HG02938 (cell line): ENCODE measurements at regions not wholly inside any gene's neighbourhood (a gene's known extent, or its start where the extent isn't known, plus 50 kb on each side); places are given as distances from the start of the nearest gene placed in this dataset.
"Not testable (repeated sequence)": the region's sequence is repeated elsewhere in the genome, so short reads cannot be mapped to it uniquely, and the experiment has no call there.

ENCODE experiments used
- ATAC-seq: cut with Tn5 transposase; IDR thresholded peaks from one replicate; pipeline ENCODE4 v1.9.1; 2021; ENCODE audit warnings: mild to moderate bottlenecking, moderate library complexity; ENCODE audit not compliant: unreplicated experiment

DNA sequence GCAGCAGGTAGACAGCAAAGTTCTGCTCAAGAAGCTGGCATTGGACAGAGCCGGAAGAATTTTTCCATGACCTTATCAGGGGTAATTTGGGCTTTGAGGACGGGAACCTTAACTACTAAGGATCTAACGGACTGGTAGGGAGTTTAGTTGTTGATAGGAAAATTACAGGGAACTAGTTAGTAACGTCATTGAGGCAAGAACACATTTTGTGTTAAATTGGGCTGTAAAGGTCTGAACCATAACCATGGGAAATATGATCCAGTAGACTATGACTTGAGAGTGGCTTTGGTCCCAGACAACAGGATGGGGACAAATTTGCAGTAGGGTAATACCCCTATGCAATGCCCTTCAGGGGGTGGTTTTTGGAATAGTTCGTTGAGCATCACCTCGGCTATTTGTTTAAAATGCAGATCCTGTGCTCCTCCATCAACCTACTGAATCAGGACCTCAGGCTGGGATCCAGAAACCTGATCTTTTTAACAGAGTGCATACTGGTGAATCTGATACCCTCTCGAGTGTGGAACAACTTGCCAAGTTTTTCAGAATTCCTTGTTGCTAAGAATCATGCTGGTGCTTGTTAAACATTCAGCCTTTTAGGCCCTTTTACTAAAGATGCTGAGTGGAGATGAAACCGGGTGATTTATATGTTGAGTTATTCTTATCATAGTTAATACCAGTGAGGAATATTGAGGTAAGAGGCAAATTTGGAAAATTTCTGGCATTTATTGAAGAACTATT is 255.1 kb downstream of the MAP2K6 start:
- ATAC-seq = no peak

DNA sequence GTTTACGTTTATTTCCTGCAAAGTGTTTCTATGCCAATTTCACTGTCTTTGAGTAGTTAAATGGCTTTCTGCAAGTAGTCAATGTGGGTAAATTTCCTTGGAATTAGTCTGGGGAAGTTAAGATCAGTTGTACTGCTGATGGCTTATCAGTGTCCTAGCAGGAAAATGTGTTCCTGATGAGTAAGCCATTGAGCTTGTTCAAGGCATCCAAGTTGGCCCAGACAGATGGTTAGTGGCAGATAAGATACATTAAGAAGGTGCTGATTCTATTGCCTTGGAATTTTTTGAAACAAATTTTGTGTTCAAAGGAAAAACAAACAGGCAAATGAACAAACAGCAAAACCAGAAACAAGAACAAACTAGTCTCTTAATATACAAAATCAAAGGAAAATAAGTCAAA is 258.4 kb downstream of the MAP2K6 start:
- ATAC-seq = no peak

DNA sequence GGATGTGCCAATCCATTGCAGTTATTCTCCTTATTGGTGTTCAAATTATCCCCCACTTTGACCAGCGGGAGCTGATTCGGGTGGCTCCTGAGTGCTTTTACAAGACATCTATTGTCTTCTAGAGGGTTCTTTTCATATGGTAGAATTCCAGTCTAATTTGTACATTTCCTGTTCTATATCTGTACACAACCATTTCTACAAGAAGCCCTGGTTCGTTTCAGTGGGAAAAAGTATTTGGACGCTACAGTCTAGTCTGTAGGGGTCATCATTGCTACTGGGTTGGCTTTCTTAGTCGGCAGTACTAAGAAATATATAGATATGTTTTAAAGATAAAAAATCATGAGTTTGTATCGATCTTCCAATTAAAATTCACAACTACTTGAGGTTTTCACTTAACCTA is 262.6 kb downstream of the MAP2K6 start:
- ATAC-seq = no peak

DNA sequence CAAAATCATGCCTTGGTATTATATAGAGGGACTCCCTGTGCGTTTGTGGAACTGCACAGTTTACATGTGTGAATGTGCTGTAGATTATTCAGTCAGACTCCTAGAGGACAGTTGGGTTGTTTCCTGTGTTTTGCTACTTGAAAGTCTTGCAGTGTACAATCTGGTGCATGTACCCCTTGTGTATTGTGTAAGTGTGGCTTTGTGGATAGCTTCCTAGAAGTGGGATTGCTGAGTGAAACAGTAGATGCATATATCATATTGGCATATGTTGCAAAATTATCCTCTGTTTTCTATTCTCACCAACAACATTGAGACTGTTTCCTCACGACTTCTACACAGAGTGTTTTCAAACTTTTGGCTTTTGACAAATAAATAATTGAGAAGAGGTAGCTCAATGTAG is 263.7 kb downstream of the MAP2K6 start:
- no peak for ATAC-seq

DNA sequence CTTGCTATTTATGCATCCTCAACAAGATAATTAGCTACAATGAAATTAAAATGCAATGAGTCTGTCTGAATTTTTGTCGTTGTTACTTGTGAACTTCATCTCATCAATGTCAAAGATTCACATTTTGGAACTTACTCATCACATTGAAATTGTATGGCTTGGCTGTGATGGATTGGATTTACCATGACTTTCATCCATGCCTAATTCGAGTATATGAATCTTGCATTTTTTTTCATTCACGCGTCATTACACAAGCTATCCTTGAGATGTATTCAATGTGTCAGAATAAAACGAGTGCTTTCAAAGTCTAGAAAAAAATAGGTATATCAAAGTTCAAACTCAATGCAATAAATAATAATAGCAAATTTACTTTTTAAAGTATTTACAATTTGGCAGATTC is 265.3 kb downstream of the MAP2K6 start:
- no peak for ATAC-seq

DNA sequence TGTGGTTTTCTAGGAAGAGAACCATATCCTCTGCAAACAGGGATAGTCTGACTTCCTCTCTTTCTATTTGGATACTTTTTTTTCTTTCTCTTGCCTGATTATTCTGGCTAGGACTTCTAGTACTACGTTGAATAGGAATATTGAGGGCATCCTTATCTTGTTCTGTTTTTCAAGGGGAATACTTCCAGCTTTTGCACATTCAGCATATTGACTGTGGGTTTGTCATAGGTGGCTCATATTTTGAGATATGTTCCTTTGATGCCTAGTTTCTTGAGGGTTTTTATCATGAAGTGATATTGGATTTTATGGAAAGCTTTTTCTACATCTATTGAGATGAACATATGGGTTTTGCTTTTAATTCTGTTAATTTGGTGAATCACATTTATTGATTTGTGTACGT is 269.8 kb downstream of the MAP2K6 start:
- no peak for ATAC-seq

DNA sequence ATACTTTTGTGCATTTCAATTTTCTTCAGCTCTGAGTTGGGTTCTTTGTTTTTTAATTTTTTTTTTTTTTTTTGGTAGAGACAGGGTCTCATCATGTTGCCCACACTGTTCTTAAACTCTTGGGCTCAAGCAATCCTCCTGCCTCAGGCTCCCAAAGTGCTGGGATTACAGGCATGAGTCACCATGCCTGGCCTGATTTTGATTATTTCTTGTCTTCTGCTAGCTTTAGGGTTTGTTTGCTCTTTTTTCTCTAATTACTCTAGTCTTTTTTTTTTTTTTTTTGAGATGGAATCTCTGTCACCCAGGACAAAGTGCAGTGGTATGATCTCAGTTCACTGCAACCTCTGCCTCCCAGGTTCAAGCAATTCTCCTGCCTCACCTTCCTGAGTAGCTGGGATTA is 270.7 kb downstream of the MAP2K6 start:
- not testable (repeated sequence) for ATAC-seq

DNA sequence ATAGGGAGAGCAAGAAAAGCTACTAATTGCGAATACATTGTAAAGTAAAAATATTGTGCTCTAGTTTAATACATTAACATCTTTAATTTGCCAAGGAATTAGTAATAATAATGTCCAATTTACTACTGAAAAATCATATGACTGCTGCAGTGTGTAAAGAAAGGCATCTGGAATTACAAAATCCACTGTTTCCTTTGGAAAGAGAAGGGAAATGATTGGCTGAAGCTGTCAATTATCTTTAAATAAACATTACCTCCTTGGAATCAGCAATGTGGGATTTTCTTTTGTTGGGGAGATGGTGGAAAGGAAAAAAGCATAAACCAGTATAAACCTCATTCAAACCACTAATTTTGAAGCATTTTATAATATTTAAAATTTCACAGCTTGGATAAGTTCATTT is 276.0 kb downstream of the MAP2K6 start:
- no peak for ATAC-seq

DNA sequence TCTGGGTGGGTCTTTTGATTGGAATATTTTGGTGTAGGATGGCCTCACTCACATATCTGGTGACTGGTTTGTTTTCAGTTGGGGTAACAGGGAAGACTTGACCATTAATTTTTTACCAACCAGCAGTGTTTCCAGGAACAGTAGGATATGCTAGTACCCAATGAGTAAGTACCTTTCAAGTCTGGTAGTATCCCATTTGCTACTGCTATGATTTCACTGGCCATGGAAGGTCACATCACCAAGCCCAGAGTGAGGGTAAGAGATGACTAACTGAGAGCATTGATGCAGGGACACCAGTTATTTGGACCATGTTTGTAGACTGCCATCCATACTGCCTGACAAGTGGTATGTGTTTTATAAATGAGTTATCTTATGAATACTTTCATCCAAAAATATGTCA is 277.7 kb downstream of the MAP2K6 start:
- no peak for ATAC-seq

DNA sequence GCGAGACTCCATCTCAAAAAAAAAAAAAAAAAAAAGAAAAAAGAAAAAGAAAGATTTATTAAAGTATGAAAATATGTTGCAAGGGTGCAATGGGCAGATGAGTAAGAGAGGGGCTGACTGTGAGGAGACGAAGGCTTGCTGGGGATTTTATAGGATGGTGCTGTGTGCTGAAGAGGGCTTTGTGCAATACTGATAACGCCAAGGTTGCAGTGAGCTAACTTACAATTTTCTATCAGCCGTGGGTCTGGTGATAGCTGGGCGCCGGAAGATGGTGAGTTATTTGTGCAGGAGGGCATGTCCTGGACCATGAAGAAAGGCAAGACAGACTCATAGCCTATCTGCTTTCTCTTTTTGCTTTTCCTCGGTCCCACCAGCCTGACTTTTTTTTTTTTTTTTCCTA is 281.1 kb downstream of the MAP2K6 start:
- no peak for ATAC-seq

DNA sequence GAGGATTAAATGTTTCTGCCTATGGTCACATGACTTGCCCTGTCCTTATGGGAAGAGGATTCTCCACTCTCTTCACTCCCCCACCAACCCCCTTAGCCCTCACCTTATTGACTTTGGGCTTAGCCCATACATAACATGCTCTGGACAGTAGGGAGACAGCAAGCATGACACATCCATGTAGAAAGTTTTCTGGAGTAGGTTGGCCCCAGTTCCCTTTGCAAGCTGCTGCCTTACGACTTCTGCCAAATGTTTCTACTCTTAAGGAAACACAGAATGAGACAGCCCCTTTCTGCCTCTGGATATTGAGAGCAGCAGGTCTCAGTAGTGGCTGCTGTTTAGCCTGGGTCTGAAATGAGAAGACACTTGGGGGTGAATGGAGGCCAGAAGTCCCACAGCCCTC is 282.2 kb downstream of the MAP2K6 start:
- no peak for ATAC-seq

DNA sequence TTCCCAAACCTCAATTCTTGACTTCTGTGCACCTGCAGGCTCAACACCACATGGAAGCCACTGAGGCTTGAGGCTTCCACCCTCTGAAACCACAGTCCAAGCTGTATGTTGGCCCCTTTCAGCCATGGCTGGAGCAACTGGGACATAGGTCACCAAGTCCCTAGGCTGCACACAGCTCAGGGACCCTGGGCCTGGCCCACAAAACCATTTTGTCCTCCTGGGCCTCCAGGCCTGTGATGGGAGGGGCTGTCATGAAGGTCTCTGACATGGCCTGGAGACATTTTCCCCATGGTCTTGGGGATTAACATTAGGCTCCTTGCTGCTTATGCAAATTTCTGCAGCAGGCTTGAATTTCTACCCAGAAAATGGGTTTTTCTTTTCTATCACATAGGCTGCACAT is 283.9 kb downstream of the MAP2K6 start:
- ATAC-seq = not testable (repeated sequence)

DNA sequence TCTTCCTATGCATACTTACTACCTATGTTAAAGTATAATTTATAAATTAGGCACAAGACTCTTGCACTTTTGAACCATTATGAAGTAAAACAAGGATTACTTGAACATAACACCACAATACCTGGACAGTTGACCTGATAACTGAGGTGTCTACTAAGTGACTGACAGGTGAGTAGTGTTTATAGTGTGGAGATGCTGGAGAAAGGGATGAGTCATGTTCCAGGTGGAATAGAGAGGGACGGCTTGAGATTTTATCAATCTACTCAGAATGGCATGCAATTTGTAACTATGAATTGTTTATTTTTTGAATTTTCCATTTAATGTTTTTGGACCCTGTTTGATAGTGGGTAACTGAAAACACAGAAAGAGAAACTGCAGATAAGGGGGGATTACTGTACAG is 287.6 kb downstream of the MAP2K6 start:
- ATAC-seq = no peak

DNA sequence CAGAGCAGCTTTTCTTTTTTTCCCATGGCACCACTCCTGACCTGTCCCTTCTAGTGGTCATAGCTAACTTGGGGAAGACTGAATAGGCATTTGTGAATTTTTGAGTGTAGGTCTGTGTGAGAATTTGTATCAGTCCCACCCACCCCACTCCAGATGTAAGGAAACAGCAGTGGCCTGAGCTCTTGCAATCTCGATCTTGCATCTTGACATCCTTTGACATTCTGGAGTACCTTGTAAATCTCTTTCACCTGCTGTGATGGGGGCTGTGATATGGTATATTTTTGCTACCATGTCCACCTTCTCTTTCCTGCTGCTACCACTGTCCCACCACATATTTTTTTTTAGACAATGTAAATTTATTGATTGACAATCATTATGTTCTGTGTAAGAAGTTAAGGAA is 289.3 kb downstream of the MAP2K6 start:
- no peak for ATAC-seq

DNA sequence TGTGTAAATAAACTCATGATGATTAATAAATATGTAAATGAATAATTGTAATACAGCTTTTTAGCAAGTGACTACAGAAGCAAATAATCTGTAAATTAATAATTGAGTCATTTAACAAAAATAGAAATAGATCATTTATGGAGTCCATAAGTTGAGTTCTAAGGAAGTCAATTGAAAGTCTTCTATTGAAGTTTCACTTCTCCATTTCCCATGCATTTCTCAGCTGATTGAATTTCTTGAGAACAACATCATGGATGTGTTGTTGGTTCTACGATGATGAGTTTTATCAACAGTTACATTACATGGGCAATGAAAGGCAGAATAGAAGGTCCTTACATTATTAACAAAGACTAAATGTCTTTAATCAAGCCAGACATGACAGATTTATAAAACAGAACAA is 290.4 kb downstream of the MAP2K6 start:
- ATAC-seq = no peak

DNA sequence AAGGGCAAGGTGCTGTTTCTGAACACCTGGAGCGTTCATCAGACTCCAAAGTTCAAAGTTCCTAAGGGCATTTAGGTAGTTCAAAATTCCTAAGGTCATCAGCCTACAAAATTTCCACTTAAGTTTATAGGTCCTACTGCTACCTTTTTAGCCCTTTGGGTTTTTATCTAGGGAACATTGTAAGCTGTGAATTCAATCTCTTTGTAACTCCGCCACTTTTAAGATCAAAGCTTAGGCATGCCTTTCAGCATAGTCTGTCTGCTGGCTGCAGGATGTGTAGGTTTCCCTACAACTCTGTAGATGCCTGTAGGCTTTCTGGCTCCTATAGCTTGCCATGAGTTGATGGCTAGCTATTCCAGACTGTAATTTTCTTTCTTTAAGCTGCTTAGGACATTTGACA is 291.6 kb downstream of the MAP2K6 start:
- ATAC-seq = no peak

DNA sequence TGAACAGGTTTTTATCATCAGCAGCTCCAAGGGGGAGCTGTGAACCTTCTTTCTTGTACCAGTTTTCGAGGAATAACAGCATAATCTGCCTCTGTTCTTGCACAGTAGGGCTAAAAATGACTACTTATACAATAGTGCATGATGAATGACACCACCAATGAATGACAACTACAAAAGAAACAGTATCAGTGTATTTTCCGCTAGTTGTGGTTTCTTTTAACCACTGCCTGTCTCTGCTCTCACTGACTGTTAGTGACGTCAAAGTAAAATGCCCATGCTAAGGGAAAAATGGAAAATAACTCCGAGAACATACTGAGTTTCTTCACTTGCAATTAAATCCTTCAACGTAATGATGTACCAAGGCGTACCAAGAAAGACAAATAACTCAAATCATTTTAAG is 294.9 kb downstream of the MAP2K6 start:
- ATAC-seq = no peak

DNA sequence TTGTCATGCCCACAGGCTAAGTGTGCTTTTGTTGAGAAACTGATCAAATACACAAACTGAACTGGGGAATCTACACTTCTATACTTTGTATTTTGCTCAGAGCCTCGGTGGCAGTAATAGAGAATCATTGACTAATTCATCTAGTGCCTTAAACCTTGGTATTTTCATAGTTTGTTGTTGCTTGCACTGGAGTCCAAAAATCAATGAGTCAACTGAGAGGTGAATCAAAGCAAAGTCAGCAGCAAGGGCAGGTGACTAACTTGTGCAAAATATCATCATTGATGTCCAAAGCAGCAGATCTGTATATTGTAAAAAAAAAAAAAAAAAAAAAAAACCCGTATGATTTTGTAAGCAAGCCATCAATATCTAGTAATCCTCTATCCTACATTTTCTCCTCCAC is 296.4 kb downstream of the MAP2K6 start:
- no peak for ATAC-seq

DNA sequence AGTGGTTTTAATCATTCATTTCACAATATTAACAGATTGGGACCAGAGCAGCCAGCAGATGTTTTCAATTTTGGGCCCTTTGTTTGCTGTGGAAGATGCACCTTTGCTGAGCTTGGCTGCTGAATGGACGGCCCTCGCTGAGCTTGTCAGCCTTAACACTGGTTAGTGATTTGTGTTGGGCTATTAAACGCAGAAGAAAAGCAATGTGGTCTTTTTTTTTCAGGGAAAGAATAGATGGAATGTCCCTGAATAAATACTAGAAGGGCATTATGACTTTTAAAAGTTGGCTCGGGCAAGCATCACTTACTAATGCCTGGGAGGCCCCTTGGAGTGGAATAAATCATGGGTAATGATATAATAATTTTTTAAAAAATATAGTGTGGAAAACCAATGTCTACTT is 297.0 kb downstream of the MAP2K6 start:
- no peak for ATAC-seq

DNA sequence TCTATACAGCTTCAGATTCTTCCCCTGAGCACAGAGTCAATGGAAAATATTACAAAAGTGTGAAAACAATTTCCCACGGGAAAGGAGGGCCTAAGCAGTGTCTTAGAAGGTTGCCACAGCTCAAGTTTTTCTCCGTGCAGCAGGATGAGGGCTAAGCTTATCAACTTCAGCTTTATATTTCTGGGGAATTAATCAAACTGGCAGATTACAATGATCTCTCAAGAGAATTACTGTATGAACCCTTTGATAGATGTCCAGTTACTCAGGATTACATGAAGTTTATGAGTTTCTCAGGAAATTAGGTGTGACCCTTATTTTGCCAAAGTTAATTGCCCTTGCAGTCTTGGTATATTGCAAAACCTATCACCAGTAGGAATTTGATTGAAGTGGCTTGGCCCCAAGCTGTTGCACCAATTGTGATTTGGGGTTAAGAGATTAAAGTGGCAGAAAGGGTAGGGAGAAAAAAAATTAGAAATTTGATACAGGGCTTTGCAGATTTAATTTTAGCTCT is 298.4 kb downstream of the MAP2K6 start:
- ATAC-seq = no peak

DNA sequence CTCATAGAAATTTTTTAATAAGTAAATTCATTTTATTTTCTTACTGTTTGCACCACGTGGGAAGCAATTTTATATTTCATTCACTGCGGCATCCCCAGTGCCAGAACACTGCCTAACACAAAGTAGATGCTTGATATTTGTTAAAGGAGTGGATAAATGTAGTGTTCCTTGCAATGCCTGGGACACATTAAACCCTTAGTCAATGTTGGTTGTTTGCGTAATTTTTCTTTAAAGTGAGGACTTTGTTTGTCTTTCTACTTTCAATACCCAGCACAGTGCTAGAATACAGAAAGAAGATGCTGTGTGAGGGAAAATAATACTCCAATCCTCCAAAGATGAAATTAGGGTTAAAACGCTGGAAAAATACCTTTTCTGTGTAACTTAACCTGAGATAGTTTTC is 299.3 kb downstream of the MAP2K6 start:
- ATAC-seq = no peak

DNA sequence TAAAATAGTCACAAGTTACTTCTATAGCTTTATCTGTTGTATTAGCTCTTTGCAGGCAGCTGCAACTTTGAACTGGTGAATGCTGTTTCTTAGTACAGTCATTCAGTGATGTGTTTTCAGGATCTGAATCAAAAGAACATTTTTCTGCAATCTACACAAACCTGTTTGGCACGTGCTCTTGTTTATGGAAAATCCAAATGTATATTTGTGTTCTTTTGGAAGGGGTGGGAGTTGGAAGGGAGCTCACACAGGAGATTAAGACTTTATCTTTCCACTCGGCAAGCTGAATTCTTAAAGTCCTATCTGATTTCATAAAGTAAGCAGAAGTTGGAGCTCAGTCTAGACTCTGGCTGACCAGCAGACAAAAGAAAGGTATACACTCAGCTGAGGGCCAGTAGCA is 300.2 kb downstream of the MAP2K6 start:
- no peak for ATAC-seq

DNA sequence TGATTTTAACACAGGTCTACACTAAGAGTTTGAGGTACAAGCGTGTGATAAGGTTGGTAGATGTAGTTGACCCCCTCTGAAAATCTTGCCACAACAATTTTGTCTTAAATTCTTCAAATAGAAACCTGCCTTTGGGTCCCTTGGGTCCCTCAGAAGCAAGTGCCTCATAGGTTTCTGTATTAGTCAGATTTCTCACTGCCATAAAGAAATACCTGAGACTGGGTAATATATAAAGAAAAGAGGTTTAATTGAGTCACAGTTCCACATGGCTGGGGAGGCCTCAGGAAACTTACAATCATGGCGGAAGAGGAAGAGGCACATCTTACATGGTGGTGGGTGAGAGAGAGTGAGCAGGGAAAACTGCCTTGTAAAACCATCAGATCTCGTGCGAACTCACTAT is 301.2 kb downstream of the MAP2K6 start:
- no peak for ATAC-seq
